MM.1S (cell line): ENCODE measurements at regions not wholly inside any gene's neighbourhood (a gene's known extent, or its start where the extent isn't known, plus 50 kb on each side); places are given as distances from the start of the nearest gene placed in this dataset.
"Not testable (repeated sequence)": the region's sequence is repeated elsewhere in the genome, so short reads cannot be mapped to it uniquely, and the experiment has no call there.

Experiments
- DNase-seq: peaks from one replicate; pipeline ENCODE4 v3.0.0-alpha.2; 2015
- H2AFZ ChIP-seq: fragments of 300-600 bp; sonication (generic); 2 replicates; pipeline ENCODE4 v1.6.0; 2016; ENCODE audit warnings: antibody characterized with exemption, low read length
- H3F3A ChIP-seq: fragments of 300-600 bp; sonication (generic); 2 replicates; pipeline ENCODE4 v1.6.1; 2016; ENCODE audit warnings: mild to moderate bottlenecking, antibody characterized with exemption, low read length, moderate library complexity, mixed read lengths; ENCODE audit not compliant: insufficient read depth
- H3K27ac ChIP-seq: fragments of 300-600 bp; sonication (generic); 2 replicates; pipeline ENCODE4 v1.5.1; 2016; ENCODE audit warnings: mild to moderate bottlenecking, low read length
- H3K27me3 ChIP-seq: fragments of 300-600 bp; sonication (generic); replicated peaks from 2 replicates; pipeline ENCODE4 v1.6.0; 2016; ENCODE audit warnings: low read length; ENCODE audit not compliant: insufficient read depth
- H3K36me3 ChIP-seq: fragments of 300-600 bp; sonication (generic); replicated peaks from 2 replicates; pipeline ENCODE4 v1.6.1; 2016; ENCODE audit warnings: mild to moderate bottlenecking, low read length, mixed read lengths; ENCODE audit not compliant: insufficient read depth
- H3K4me1 ChIP-seq: fragments of 300-600 bp; sonication (generic); 2 replicates; pipeline ENCODE4 v1.6.1; 2016; ENCODE audit warnings: low read length, mixed read lengths
- H3K4me2 ChIP-seq: fragments of 300-600 bp; sonication (generic); 2 replicates; pipeline ENCODE4 v1.6.0; 2016; ENCODE audit warnings: low read depth, low read length
- H3K4me3 ChIP-seq: fragments of 300-600 bp; sonication (generic); 2 replicates; pipeline ENCODE4 v1.5.1; 2016; ENCODE audit warnings: low read length, mixed read lengths
- H3K79me2 ChIP-seq: fragments of 300-600 bp; sonication (generic); 2 replicates; pipeline ENCODE4 v1.6.1; 2016; ENCODE audit warnings: mixed run types, low read length, mixed read lengths
- H3K9ac ChIP-seq: fragments of 300-600 bp; sonication (generic); 2 replicates; pipeline ENCODE4 v1.6.1; 2016; ENCODE audit warnings: low read length, mixed read lengths
- H3K9me2 ChIP-seq: fragments of 300-600 bp; sonication (generic); replicated peaks from 2 replicates; pipeline ENCODE4 v1.6.1; 2016; ENCODE audit warnings: mild to moderate bottlenecking, low read length, mixed read lengths; ENCODE audit not compliant: insufficient read depth
- H3K9me3 ChIP-seq: fragments of 300-600 bp; sonication (generic); replicated peaks from 2 replicates; pipeline ENCODE4 v1.6.1; 2016; ENCODE audit warnings: mild to moderate bottlenecking, low read length, mixed read lengths; ENCODE audit not compliant: insufficient read depth
- H4K20me1 ChIP-seq: fragments of 300-600 bp; sonication (generic); 2 replicates; pipeline ENCODE4 v1.6.1; 2016; ENCODE audit warnings: mild to moderate bottlenecking, low read length, moderate library complexity, mixed read lengths; ENCODE audit not compliant: insufficient read depth
- CTCF ChIP-seq: fragments of 300-600 bp; sonication (generic); IDR thresholded peaks from 2 replicates; pipeline ENCODE4 v1.5.1; 2016; ENCODE audit warnings: antibody characterized with exemption, low read length, mixed read lengths
- EZH2 ChIP-seq: fragments of 300-600 bp; sonication (generic); optimal IDR thresholded peaks from 2 replicates; pipeline ENCODE3; 2017; ENCODE audit warnings: low read depth, mild to moderate bottlenecking, antibody characterized with exemption, low read length, mixed read lengths
- EZH2phosphoT487 ChIP-seq: fragments of 300-600 bp; sonication (generic); IDR thresholded peaks from 2 replicates; pipeline ENCODE4 v1.6.1; 2018; ENCODE audit warnings: antibody characterized with exemption, low read length

GRCh38 chr20:39736434-39737327, 774.5 kb downstream of the DHX35 start:
- no peak overlapping the region for H3K27ac ChIP-seq
- no peaks in the 10 kb centered on the region for H3K4me1 ChIP-seq
- H3K79me2 ChIP-seq: no peaks in the 10 kb centered on the region
- no peaks in the 10 kb centered on the region for H3K9me3 ChIP-seq
- H3K36me3 ChIP-seq: no peaks in the 10 kb centered on the region
- H3F3A ChIP-seq: no peaks in the 10 kb centered on the region
- H4K20me1 ChIP-seq: no peaks in the 10 kb centered on the region
- H3K4me2 ChIP-seq: no peak overlapping the region
- no peak for DNase-seq
- no peaks in the 10 kb centered on the region for H3K9me2 ChIP-seq
- TF ChIP-seq CTCF: no peak
- no peaks in the 10 kb centered on the region for H3K27me3 ChIP-seq
- H2AFZ ChIP-seq: no peak overlapping the region
- H3K9ac ChIP-seq: no peak overlapping the region
- H3K4me3 ChIP-seq: no peak overlapping the region

GRCh38 chr20:39725513-39725912, 763.4 kb downstream of the DHX35 start:
- H3K4me1 ChIP-seq, H3K79me2 ChIP-seq, H3K9me3 ChIP-seq, H3K4me2 ChIP-seq, H3K27me3 ChIP-seq, H3K9me2 ChIP-seq, H3K4me3 ChIP-seq, H2AFZ ChIP-seq, H3K27ac ChIP-seq, H3F3A ChIP-seq, H3K9ac ChIP-seq, H3K36me3 ChIP-seq, DNase-seq, H4K20me1 ChIP-seq: not testable (repeated sequence)

- H3K9me3 ChIP-seq: no peaks in the 10 kb centered on the region
- DNase-seq: no peak
- H3K27me3 ChIP-seq: no peaks in the 10 kb centered on the region
- H3K79me2 ChIP-seq: no peaks in the 10 kb centered on the region
- no peaks in the 10 kb centered on the region for H3K36me3 ChIP-seq
- no peaks in the 10 kb centered on the region for H4K20me1 ChIP-seq
- no peak overlapping the region for H3K4me2 ChIP-seq
- no peak overlapping the region for H2AFZ ChIP-seq
- TF ChIP-seq EZH2 (no peak), CTCF (no peak), EZH2phosphoT487 (no peak)
- no peaks in the 10 kb centered on the region for H3K4me1 ChIP-seq
- H3K9me2 ChIP-seq: no peaks in the 10 kb centered on the region
- no peak overlapping the region for H3K27ac ChIP-seq
- no peaks in the 10 kb centered on the region for H3F3A ChIP-seq
- H3K4me3 ChIP-seq: no peak overlapping the region
- no peak overlapping the region for H3K9ac ChIP-seq
These were observed 757.1 kb downstream of the DHX35 start for GRCh38 chr20:39719293-39719692.

- H3K27me3 ChIP-seq: no peaks in the 10 kb centered on the region
- no peaks in the 10 kb centered on the region for H4K20me1 ChIP-seq
- no peak overlapping the region for H2AFZ ChIP-seq
- H3K4me3 ChIP-seq: no peak overlapping the region
- H3K79me2 ChIP-seq: no peaks in the 10 kb centered on the region
- no peaks in the 10 kb centered on the region for H3K9me3 ChIP-seq
- H3K36me3 ChIP-seq: no peaks in the 10 kb centered on the region
- no peak overlapping the region for H3K27ac ChIP-seq
- H3K9me2 ChIP-seq: no peaks in the 10 kb centered on the region
- no peaks in the 10 kb centered on the region for H3K4me1 ChIP-seq
- no peak for TF ChIP-seq EZH2
- no peak for TF ChIP-seq EZH2phosphoT487
- TF ChIP-seq CTCF: no peak
- no peak overlapping the region for H3K9ac ChIP-seq
- DNase-seq: no peak
- no peak overlapping the region for H3K4me2 ChIP-seq
- H3F3A ChIP-seq: no peaks in the 10 kb centered on the region
These were observed 755.8 kb downstream of the DHX35 start for GRCh38 chr20:39717936-39718335.
